Hematopoietic multipotent progenitor cell treated with erythropoietin and hydrocortisone succinate and interleukin-3 and kit ligand, for 15 days (in vitro differentiated cells): ENCODE measurements at regions not wholly inside any gene's neighbourhood (a gene's known extent, or its start where the extent isn't known, plus 50 kb on each side); places are given as distances from the start of the nearest gene placed in this dataset.
"Not testable (repeated sequence)": the region's sequence is repeated elsewhere in the genome, so short reads cannot be mapped to it uniquely, and the experiment has no call there.

Source experiments
- DNase-seq: peaks from one replicate; pipeline ENCODE4 v3.0.0-alpha.2; 2015; ENCODE audit warnings: low spot score

GRCh38 chr21:27887808-27888455 lies 921.0 kb upstream of the ADAMTS5 start:
- not testable (repeated sequence) for DNase-seq

GRCh38 chr21:27885296-27885711 lies 918.4 kb upstream of the ADAMTS5 start:
- DNase-seq, result no peak

GRCh38 chr21:27881331-27881730 lies 914.4 kb upstream of the ADAMTS5 start:
- DNase-seq, result not testable (repeated sequence)

- not testable (repeated sequence) for DNase-seq
Measured at GRCh38 chr21:27872411-27872810, 905.5 kb upstream of the ADAMTS5 start.

- DNase-seq, result not testable (repeated sequence)
Measured at GRCh38 chr21:27870755-27871154, 903.9 kb upstream of the ADAMTS5 start.

GRCh38 chr21:27860314-27860955 lies 893.5 kb upstream of the ADAMTS5 start:
- not testable (repeated sequence) for DNase-seq

GRCh38 chr21:27858053-27858825 lies 891.4 kb upstream of the ADAMTS5 start:
- DNase-seq, result not testable (repeated sequence)

- not testable (repeated sequence) for DNase-seq
Measured at GRCh38 chr21:27856988-27857387, 890.1 kb upstream of the ADAMTS5 start.

GRCh38 chr21:27841084-27841672 lies 874.3 kb upstream of the ADAMTS5 start:
- no peak for DNase-seq

GRCh38 chr21:27840262-27840661 lies 873.4 kb upstream of the ADAMTS5 start:
- no peak for DNase-seq

GRCh38 chr21:27839512-27840115 lies 872.7 kb upstream of the ADAMTS5 start:
- DNase-seq, result no peak

- DNase-seq, result no peak
Measured at GRCh38 chr21:27838573-27838972, 871.7 kb upstream of the ADAMTS5 start.

- no peak for DNase-seq
Measured at GRCh38 chr21:27837936-27838335, 871.0 kb upstream of the ADAMTS5 start.

- DNase-seq, result no peak
Measured at GRCh38 chr21:27833298-27833697, 866.4 kb upstream of the ADAMTS5 start.

- no peak for DNase-seq
Measured at GRCh38 chr21:27831816-27832569, 865.1 kb upstream of the ADAMTS5 start.

- no peak for DNase-seq
Measured at GRCh38 chr21:27831177-27831576, 864.3 kb upstream of the ADAMTS5 start.

GRCh38 chr21:27827972-27828371 lies 861.1 kb upstream of the ADAMTS5 start:
- no peak for DNase-seq

GRCh38 chr21:27825035-27825434 lies 858.1 kb upstream of the ADAMTS5 start:
- DNase-seq, result no peak

- no peak for DNase-seq
Measured at GRCh38 chr21:27823652-27824201, 856.8 kb upstream of the ADAMTS5 start.

GRCh38 chr21:27820342-27820741 lies 853.5 kb upstream of the ADAMTS5 start:
- no peak for DNase-seq

- no peak for DNase-seq
Measured at GRCh38 chr21:27819299-27819698, 852.4 kb upstream of the ADAMTS5 start.
